ENCODE measurements at regions not wholly inside any gene's neighbourhood (a gene's known extent, or its start where the extent isn't known, plus 50 kb on each side); places are given as distances from the start of the nearest gene placed in this dataset.
"Not testable (repeated sequence)": the region's sequence is repeated elsewhere in the genome, so short reads cannot be mapped to it uniquely, and the experiment has no call there.

- no peak overlapping the region for H2AFZ ChIP-seq (ENCODE audit: low read length)
- H3K4me2 ChIP-seq (ENCODE audit: insufficient read depth, low read length): no peak overlapping the region
Observed at GRCh38 chr2:43067254-43068040, 159.0 kb downstream of the ZFP36L2 start.

DNA sequence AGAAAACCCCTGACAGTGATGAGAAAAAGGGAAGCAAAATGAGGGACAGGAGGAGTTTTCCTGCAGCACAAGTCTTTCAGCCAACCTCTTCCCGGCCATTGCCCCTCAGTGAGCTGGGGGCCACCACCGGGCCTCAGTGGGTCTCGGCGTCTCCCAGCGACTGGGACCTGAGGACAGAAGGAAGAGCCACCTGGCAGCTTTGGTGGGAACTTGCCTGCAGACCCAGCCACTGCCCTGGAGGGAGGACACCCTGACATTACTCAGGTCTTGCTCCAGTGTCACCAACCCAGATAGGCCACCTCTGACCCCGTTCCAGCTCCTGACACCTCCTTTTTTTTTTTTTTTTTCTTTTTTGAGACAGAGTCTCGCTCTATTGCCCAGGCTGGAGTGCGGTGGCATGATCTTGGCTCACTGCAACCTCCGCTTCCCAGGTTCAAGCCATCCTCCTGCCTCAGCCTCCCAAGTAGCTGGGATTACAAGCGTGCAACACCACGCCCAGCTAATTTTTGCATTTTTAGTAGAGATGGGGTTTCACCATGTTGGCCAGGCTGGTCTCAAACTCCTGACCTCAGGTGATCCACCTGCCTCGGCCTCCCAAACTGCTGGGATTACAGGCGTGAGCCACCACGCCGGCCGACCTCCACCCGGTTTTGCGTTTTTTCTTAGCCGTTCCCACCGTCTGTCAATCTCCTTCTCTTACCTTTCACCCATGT is 159.7 kb downstream of the ZFP36L2 start:
- not testable (repeated sequence) for H3K9me3 ChIP-seq (ENCODE audit: low read depth, low read length); H3K4me2 ChIP-seq (ENCODE audit: insufficient read depth, low read length); H3K4me1 ChIP-seq (ENCODE audit: insufficient read depth, low read length); H3K4me3 ChIP-seq (ENCODE audit: insufficient read depth, low read length); H3K79me2 ChIP-seq (ENCODE audit: insufficient read depth, low read length); H3K36me3 ChIP-seq (ENCODE audit: insufficient read depth, low read length); H2AFZ ChIP-seq (ENCODE audit: low read length); H4K20me1 ChIP-seq (ENCODE audit: insufficient read depth, low read length); H3K27ac ChIP-seq (ENCODE audit: low read depth, low read length); H3K27me3 ChIP-seq (ENCODE audit: insufficient read depth, low read length)
- peak; percentile 17 for DNase-seq (ENCODE audit: insufficient read length, low spot score, missing footprints)

More at GRCh38 chr2:43067254-43068040, 159.0 kb downstream of the ZFP36L2 start:
- Histone ChIP-seq H3K4me1 (ENCODE audit: insufficient read depth, low read length) (peaks cover 7% of the 10 kb centered on the region), H3K36me3 (ENCODE audit: insufficient read depth, low read length) (no peaks in the 10 kb centered on the region), H3K27ac (ENCODE audit: low read depth, low read length) (no peak overlapping the region), H3K9me3 (ENCODE audit: low read depth, low read length) (no peaks in the 10 kb centered on the region), H3K4me3 (ENCODE audit: insufficient read depth, low read length) (no peak overlapping the region), H3K27me3 (ENCODE audit: insufficient read depth, low read length) (no peaks in the 10 kb centered on the region), H3K79me2 (ENCODE audit: insufficient read depth, low read length) (no peaks in the 10 kb centered on the region), H4K20me1 (ENCODE audit: insufficient read depth, low read length) (no peaks in the 10 kb centered on the region)
- peak; percentile 58 for DNase-seq (ENCODE audit: insufficient read length, low spot score, missing footprints)
- TF ChIP-seq, protein P1, sequence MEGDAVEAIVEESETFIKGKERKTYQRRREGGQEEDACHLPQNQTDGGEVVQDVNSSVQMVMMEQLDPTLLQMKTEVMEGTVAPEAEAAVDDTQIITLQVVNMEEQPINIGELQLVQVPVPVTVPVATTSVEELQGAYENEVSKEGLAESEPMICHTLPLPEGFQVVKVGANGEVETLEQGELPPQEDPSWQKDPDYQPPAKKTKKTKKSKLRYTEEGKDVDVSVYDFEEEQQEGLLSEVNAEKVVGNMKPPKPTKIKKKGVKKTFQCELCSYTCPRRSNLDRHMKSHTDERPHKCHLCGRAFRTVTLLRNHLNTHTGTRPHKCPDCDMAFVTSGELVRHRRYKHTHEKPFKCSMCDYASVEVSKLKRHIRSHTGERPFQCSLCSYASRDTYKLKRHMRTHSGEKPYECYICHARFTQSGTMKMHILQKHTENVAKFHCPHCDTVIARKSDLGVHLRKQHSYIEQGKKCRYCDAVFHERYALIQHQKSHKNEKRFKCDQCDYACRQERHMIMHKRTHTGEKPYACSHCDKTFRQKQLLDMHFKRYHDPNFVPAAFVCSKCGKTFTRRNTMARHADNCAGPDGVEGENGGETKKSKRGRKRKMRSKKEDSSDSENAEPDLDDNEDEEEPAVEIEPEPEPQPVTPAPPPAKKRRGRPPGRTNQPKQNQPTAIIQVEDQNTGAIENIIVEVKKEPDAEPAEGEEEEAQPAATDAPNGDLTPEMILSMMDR (IDR thresholded peaks at IDR 0.05; ENCODE audit: extremely low read depth, low read depth, low read length): no peak

GRCh38 chr2:43065871-43066270 is 160.5 kb downstream of the ZFP36L2 start:
- H3K27ac ChIP-seq (ENCODE audit: low read depth, low read length): no peak overlapping the region
- peaks cover 3% of the 10 kb centered on the region for H3K4me1 ChIP-seq (ENCODE audit: insufficient read depth, low read length)
- H3K4me2 ChIP-seq (ENCODE audit: insufficient read depth, low read length): no peak overlapping the region
- TF ChIP-seq, protein P1 (IDR thresholded peaks at IDR 0.05; ENCODE audit: extremely low read depth, low read depth, low read length): no peak
- no peaks in the 10 kb centered on the region for H3K27me3 ChIP-seq (ENCODE audit: insufficient read depth, low read length)
- H2AFZ ChIP-seq (ENCODE audit: low read length): no peak overlapping the region
- no peaks in the 10 kb centered on the region for H3K79me2 ChIP-seq (ENCODE audit: insufficient read depth, low read length)
- no peaks in the 10 kb centered on the region for H4K20me1 ChIP-seq (ENCODE audit: insufficient read depth, low read length)
- no peak overlapping the region for H3K4me3 ChIP-seq (ENCODE audit: insufficient read depth, low read length)
- H3K9me3 ChIP-seq (ENCODE audit: low read depth, low read length): peaks cover 3% of the 10 kb centered on the region
- peak; percentile 55 for DNase-seq (ENCODE audit: insufficient read length, low spot score, missing footprints)
- no peaks in the 10 kb centered on the region for H3K36me3 ChIP-seq (ENCODE audit: insufficient read depth, low read length)

DNA sequence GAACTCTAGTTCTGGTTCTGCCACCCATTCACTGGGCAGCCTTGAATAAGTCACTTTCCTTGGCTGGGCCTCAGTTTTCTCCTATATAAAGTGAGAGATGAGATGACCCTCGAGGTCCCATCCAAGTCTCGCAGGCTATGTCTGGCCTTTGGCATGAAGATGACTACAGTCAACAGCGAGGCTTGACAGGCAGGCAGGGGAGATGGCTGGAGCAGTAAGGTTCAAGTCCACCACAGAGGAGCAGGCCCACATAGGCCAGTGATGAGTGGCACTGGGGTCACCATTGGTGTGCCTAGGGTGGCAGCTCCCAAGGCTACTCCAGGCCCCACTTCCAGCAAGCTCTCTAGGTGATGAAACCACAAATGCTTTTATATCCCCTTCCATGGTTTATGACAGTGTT is 161.4 kb downstream of the ZFP36L2 start:
- Histone ChIP-seq H3K4me2 (ENCODE audit: insufficient read depth, low read length) (no peak overlapping the region), H3K27me3 (ENCODE audit: insufficient read depth, low read length) (no peaks in the 10 kb centered on the region), H3K4me1 (ENCODE audit: insufficient read depth, low read length) (peaks cover 3% of the 10 kb centered on the region), H4K20me1 (ENCODE audit: insufficient read depth, low read length) (no peaks in the 10 kb centered on the region), H3K4me3 (ENCODE audit: insufficient read depth, low read length) (no peak overlapping the region), H3K9me3 (ENCODE audit: low read depth, low read length) (peaks cover 3% of the 10 kb centered on the region), H3K27ac (ENCODE audit: low read depth, low read length) (no peak overlapping the region), H2AFZ (ENCODE audit: low read length) (no peak overlapping the region), H3K79me2 (ENCODE audit: insufficient read depth, low read length) (no peaks in the 10 kb centered on the region), H3K36me3 (ENCODE audit: insufficient read depth, low read length) (no peaks in the 10 kb centered on the region)
- TF ChIP-seq, protein P1 (IDR thresholded peaks at IDR 0.05; ENCODE audit: extremely low read depth, low read depth, low read length): no peak
- DNase-seq (ENCODE audit: insufficient read length, low spot score, missing footprints): no peak

DNA sequence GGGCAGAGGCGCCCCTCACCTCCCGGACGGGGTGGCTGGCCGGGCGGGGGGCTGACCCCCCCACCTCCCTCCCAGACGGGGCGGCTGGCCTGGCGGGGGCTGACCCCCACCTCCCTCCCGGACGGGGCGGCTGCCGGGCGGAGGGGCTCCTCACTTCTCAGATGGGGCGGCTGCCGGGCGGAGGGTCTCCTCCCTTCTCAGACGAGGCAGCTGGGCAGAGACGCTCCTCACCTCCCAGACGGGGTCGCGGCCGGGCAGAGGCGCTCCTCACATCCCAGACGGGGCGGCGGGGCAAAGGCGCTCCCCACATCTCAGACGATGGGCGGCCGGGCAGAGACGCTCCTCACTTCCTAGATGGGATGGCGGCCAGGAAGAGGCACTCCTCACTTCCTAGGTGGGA is 163.3 kb downstream of the ZFP36L2 start:
- H2AFZ ChIP-seq (ENCODE audit: low read length); H3K4me2 ChIP-seq (ENCODE audit: insufficient read depth, low read length); H3K79me2 ChIP-seq (ENCODE audit: insufficient read depth, low read length); H3K9me3 ChIP-seq (ENCODE audit: low read depth, low read length); H3K4me3 ChIP-seq (ENCODE audit: insufficient read depth, low read length); H4K20me1 ChIP-seq (ENCODE audit: insufficient read depth, low read length); H3K4me1 ChIP-seq (ENCODE audit: insufficient read depth, low read length); H3K27ac ChIP-seq (ENCODE audit: low read depth, low read length); H3K36me3 ChIP-seq (ENCODE audit: insufficient read depth, low read length); H3K27me3 ChIP-seq (ENCODE audit: insufficient read depth, low read length); DNase-seq (ENCODE audit: insufficient read length, low spot score, missing footprints): not testable (repeated sequence)

Data from osteoblast (primary cell).